Uterus (tissue), 2 donors: ENCODE measurements at regions not wholly inside any gene's neighbourhood (a gene's known extent, or its start where the extent isn't known, plus 50 kb on each side); places are given as distances from the start of the nearest gene placed in this dataset.

ENCODE experiments used
- CTCF ChIP-seq, 4 experiments: fragments of 200-600 bp in 2 of 4; fragments of 450-650 bp in 2 of 4; sonication (generic) in 2 of 4; IDR thresholded peaks; one replicate each; pipeline ENCODE4 v1.5.1; 2016 to 2019; ENCODE audit warnings: antibody characterized with exemption in 4 of 4, mild to moderate bottlenecking in 2 of 4, moderate library complexity in 1 of 4
- POLR2A ChIP-seq, 2 donors: fragments of 450-650 bp; IDR thresholded peaks; one replicate each; pipeline ENCODE4 v1.6.1; 2016; ENCODE audit warnings: antibody characterized with exemption in 2 of 2, mild to moderate bottlenecking in 1 of 2, moderate library complexity in 1 of 2

GRCh38 chrX:13898083-13898482, 81.2 kb upstream of the GPM6B start:
- TF ChIP-seq POLR2A (IDR thresholded peaks at IDR 0.05): no peak
- no peak for TF ChIP-seq CTCF (IDR thresholded peaks at IDR 0.05)
